A549 (cell line): ENCODE measurements at regions not wholly inside any gene's neighbourhood (a gene's known extent, or its start where the extent isn't known, plus 50 kb on each side); places are given as distances from the start of the nearest gene placed in this dataset.

Experiments
- ATAC-seq, 2 experiments: fragments of 200-7000 bp in 1 of 2; fragments of >200 bp in 1 of 2; cut with Nextera tagmentation in 1 of 2; cut with Tn5 transposase in 1 of 2; 3 replicates each; pipeline versions ENCODE4 v1.8.0 to v1.9.1; 2018 to 2020; ENCODE audit warnings: mild to moderate bottlenecking in 1 of 2, moderate library complexity in 1 of 2
- CTCF ChIA-PET: fragments of 300-600 bp; sonication (Branson Sonifier 250); formaldehyde crosslinking; extraction: SDS; loops from one replicate; lab custom pipeline; 2021; ENCODE audit warnings: antibody characterized with exemption, inconsistent platforms; lab: Yijun Ruan, JAX
- POLR2A ChIA-PET: fragments of 350-600 bp; formaldehyde crosslinking; extraction: SDS; loops from one replicate; lab custom pipeline; 2021; ENCODE audit warnings: antibody characterized with exemption, inconsistent platforms; lab: Yijun Ruan, JAX
- DNase-seq, 2 experiments: peaks; one replicate each; pipeline versions ENCODE4 v3.0.0 to v3.0.0-alpha.2; 2011 to 2016; ENCODE audit warnings: low read depth in 1 of 2, low spot score in 1 of 2
- FAIRE-seq: peaks from 2 replicates; lab custom pipeline; 2011; peaks lifted over from hg19 to GRCh38; lab: Jason Lieb, UNC
- H3K27ac ChIP-seq, 2 experiments: fragments of >200 bp; sonication (Bioruptor Twin); formaldehyde crosslinking; 3 replicates each; pipeline ENCODE4 v1.5.1; 2016 to 2017
- H3K4me1 ChIP-seq: fragments of >200 bp; sonication (Bioruptor Twin); formaldehyde crosslinking; 3 replicates; pipeline ENCODE4 v1.6.1; 2016
- H3K4me2 ChIP-seq: fragments of >200 bp; sonication (Bioruptor Twin); formaldehyde crosslinking; 3 replicates; pipeline ENCODE4 v1.6.1; 2016
- H3K4me3 ChIP-seq: fragments of >200 bp; sonication (Bioruptor Twin); formaldehyde crosslinking; 3 replicates; pipeline ENCODE4 v1.5.1; 2016
- H3K9me3 ChIP-seq: fragments of >200 bp; sonication (Bioruptor Twin); formaldehyde crosslinking; 3 replicates; pipeline ENCODE4 v1.6.1; 2016
- BHLHE40 ChIP-seq: IDR thresholded peaks from 2 replicates; pipeline ENCODE4 v1.6.1; 2012; ENCODE audit warnings: low read depth, low read length, inconsistent platforms
- CBX8 ChIP-seq: fragments of 200-600 bp; sonication (generic); IDR thresholded peaks from 2 replicates; pipeline ENCODE4 v1.6.1; 2016
- CHD2 ChIP-seq: fragments of 150-350 bp; IDR thresholded peaks from 2 replicates; pipeline ENCODE4 v1.6.1; 2014; ENCODE audit warnings: low read length; ENCODE audit not compliant: partially characterized antibody
- EHF ChIP-seq: fragments of 250-450 bp; sonication (Bioruptor Pico); IDR thresholded peaks from 2 replicates; pipeline ENCODE4 v1.5.0; 2020; ENCODE audit warnings: mild to moderate bottlenecking
- EHMT2 ChIP-seq: fragments of 200-600 bp; sonication (generic); IDR thresholded peaks from 2 replicates; pipeline ENCODE4 v1.6.1; 2016; ENCODE audit warnings: antibody characterized with exemption, low read depth, mild to moderate bottlenecking, moderate library complexity
- EP300 ChIP-seq, 2 experiments: fragments of >200 bp; sonication (Bioruptor Twin); formaldehyde crosslinking; IDR thresholded peaks; 2 replicates in 1 of 2; 3 replicates in 1 of 2; pipeline ENCODE4 v1.6.1; 2016 to 2017
- ESRRA ChIP-seq: fragments of 150-350 bp; IDR thresholded peaks from 2 replicates; pipeline ENCODE4 v1.6.1; 2014; ENCODE audit warnings: mild to moderate bottlenecking, low read length, borderline replicate concordance
- FOSB ChIP-seq: fragments of 250-450 bp; sonication (Bioruptor Pico); IDR thresholded peaks from 2 replicates; pipeline ENCODE4 v1.5.0; 2020; ENCODE audit warnings: mild to moderate bottlenecking, moderate library complexity
- FOSL2 ChIP-seq, 2 experiments: fragments of 450-650 bp in 1 of 2; fragments of >200 bp in 1 of 2; sonication (Bioruptor Twin) in 1 of 2; formaldehyde crosslinking; IDR thresholded peaks; 2 replicates each; pipeline versions ENCODE4 v1.5.0 to v1.6.1; 2016 to 2020; ENCODE audit warnings: mild to moderate bottlenecking in 1 of 2, moderate library complexity in 1 of 2
- FOXS1 ChIP-seq: fragments of 250-450 bp; sonication (Bioruptor Pico); IDR thresholded peaks from 2 replicates; pipeline ENCODE4 v1.5.0; 2020; ENCODE audit warnings: mild to moderate bottlenecking, moderate library complexity
- GATA3 ChIP-seq: IDR thresholded peaks from 2 replicates; pipeline ENCODE4 v1.6.1; 2012; ENCODE audit warnings: borderline replicate concordance
- HOXB5 ChIP-seq: fragments of 250-450 bp; sonication (Bioruptor Pico); IDR thresholded peaks from 2 replicates; pipeline ENCODE4 v1.5.0; 2020; ENCODE audit warnings: mild to moderate bottlenecking, moderate library complexity
- JUN ChIP-seq, 2 experiments: fragments of >200 bp; sonication (Bioruptor Twin); formaldehyde crosslinking; IDR thresholded peaks; 2 replicates in 1 of 2; 3 replicates in 1 of 2; pipeline ENCODE4 v1.6.1; 2016 to 2017
- MAZ ChIP-seq: fragments of 150-350 bp; IDR thresholded peaks from 2 replicates; pipeline ENCODE4 v1.6.1; 2014; ENCODE audit warnings: antibody characterized with exemption, low read depth, low read length, borderline replicate concordance
- NFE2L2 ChIP-seq: fragments of 150-350 bp; conservative IDR thresholded peaks from 2 replicates; pipeline ENCODE4 v1.6.1; 2014; ENCODE audit warnings: low read length
- NPAS2 ChIP-seq: fragments of 250-450 bp; sonication (Bioruptor Pico); IDR thresholded peaks from 2 replicates; pipeline ENCODE4 v1.8.0; 2022; ENCODE audit warnings: mild to moderate bottlenecking, moderate library complexity, borderline replicate concordance
- RAD21 ChIP-seq, 2 experiments: fragments of >200 bp in 1 of 2; sonication (Bioruptor Twin) in 1 of 2; formaldehyde crosslinking in 1 of 2; IDR thresholded peaks in 1 of 2; conservative IDR thresholded peaks in 1 of 2; 2 replicates in 1 of 2; 3 replicates in 1 of 2; pipeline ENCODE4 v1.6.1; 2012 to 2018; ENCODE audit warnings: inconsistent platforms in 1 of 2
- RFX5 ChIP-seq: fragments of 450-650 bp; IDR thresholded peaks from 2 replicates; pipeline ENCODE4 v1.7.1; 2014; ENCODE audit warnings: antibody characterized with exemption, mild to moderate bottlenecking, moderate library complexity
- RNF2 ChIP-seq: fragments of 200-600 bp; sonication (generic); IDR thresholded peaks from 2 replicates; pipeline ENCODE4 v1.6.1; 2016; ENCODE audit warnings: low read depth, mild to moderate bottlenecking, antibody characterized with exemption, moderate library complexity, borderline replicate concordance
- ZC3H11A ChIP-seq: fragments of 450-650 bp; IDR thresholded peaks from 2 replicates; pipeline ENCODE4 v1.6.1; 2014; ENCODE audit warnings: antibody characterized with exemption, mild to moderate bottlenecking
- ZNF302 ChIP-seq: fragments of 250-450 bp; sonication (Bioruptor Pico); IDR thresholded peaks from 2 replicates; pipeline ENCODE4 v1.9.0; 2021; ENCODE audit warnings: inconsistent platforms, mild to moderate bottlenecking, moderate library complexity
- ZSCAN20 ChIP-seq: fragments of 250-450 bp; sonication (Bioruptor Pico); IDR thresholded peaks from 2 replicates; pipeline ENCODE4 v1.8.0; 2022; ENCODE audit warnings: mild to moderate bottlenecking, moderate library complexity
- WGBS: methylation state at CpG from one replicate; pipeline ENCODE4 v1.1.6; 2017; ENCODE audit errors: missing lambda C conversion rate; 5-methylcytosine and 5-hydroxymethylcytosine counted together
- TF ChIP-seq, protein P1 (sequence below): fragments of >200 bp; sonication (Bioruptor Twin); formaldehyde crosslinking; IDR thresholded peaks from 2 replicates; pipeline ENCODE4 v1.6.1; 2016
- TF ChIP-seq, protein P2 (sequence below): fragments of 250-450 bp; sonication (Bioruptor Pico); IDR thresholded peaks from 2 replicates; pipeline ENCODE4 v1.5.0; 2020; ENCODE audit warnings: low read depth, mild to moderate bottlenecking, moderate library complexity

DNA sequence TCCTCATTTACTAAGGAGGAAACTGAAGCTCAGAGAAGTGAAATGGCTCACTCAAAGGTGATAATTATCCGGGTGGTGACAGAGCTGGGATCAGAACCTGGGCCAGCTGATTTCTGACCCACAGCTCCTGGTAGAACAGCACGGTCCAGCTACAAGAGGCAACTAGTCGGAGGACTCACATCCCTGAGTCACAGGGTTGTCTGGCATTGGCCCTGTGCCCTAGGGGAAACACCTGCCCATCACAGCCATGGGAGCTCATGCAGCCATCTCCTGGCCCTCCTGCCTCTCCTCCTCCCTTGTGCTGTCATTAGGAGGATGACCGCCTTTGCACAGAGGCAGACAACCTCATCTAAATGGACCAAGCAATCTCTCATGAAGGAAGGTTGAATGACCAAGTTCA, 115.2 kb upstream of the TSPAN5 start:
- 68% methylated on average over 4 of the region's 4 CpGs for WGBS

DNA sequence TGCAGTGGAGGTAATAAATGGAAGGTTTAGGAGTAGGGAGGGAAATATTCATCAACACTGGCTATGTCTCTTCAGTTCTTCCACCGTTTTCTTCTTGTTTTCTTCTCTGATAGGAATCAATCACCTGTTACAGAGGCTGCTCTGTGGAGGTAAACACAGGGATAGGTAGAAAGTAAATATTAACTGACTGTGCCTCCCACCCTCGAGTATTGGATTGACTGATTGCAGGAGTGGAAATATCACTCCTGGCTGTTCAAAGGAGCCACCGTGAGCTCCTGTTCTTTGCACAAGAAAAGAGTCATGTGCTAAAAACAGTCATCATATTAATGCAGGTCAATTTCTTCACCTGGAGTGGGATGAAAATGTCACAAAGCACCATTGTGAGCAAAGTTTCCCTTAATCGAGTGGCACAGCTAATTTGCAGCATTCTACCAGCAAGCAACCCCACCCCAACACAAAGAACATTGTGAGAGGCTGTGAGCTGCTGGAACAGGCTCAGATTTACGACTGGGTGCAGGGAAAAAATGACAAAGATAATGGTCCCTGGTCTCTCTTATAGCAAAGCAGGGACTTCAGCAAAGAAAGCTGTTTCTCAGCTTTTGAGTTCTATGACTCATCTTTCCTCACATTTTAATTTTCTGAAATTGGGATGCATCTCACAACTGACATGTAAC, 113.7 kb upstream of the TSPAN5 start:
- DNase-seq (no peak), ATAC-seq (no peak), FAIRE-seq (no peak)
- H3K4me2 ChIP-seq, result no peak overlapping the region
- H3K9me3 ChIP-seq, result no peaks in the 10 kb centered on the region
- H3K4me1 ChIP-seq, result no peaks in the 10 kb centered on the region
- 21% methylated on average over 5 of the region's 5 CpGs for WGBS
- TF ChIP-seq ZNF302 (no peak), HOXB5 (no peak), EP300 (IDR thresholded peaks at IDR 0.05) (no peak), MAZ (no peak), FOXS1 (CRISPR knock-in tag) (no peak)
- TF ChIP-seq, all 56 proteins: peak for 0
- no peak overlapping the region for H3K27ac ChIP-seq
- ChIA-PET CTCF (no interaction called here), POLR2A (no interaction called here)
- H3K4me3 ChIP-seq, result no peak overlapping the region

More for the DNA sequence above, 115.2 kb upstream of the TSPAN5 start:
- Histone ChIP-seq H3K4me1 (peaks cover 10% of the 10 kb centered on the region), H3K4me3 (no peak overlapping the region)
- ATAC-seq, result no peak
- POLR2A ChIA-PET, result no interaction called here
- TF ChIP-seq FOSB (CRISPR knock-in tag) (no peak), CBX8 (no peak), EHMT2 (no peak), BHLHE40 (no peak), ZNF302 (no peak), FOXS1 (CRISPR knock-in tag) (no peak), JUN (IDR thresholded peaks at IDR 0.05) (no peak), RNF2 (no peak), RAD21 (conservative IDR thresholded peaks at IDR 0.05 in 1 of 2, IDR thresholded peaks at IDR 0.05 in 1 of 2) (no peak), CHD2 (no peak), GATA3 (no peak), EHF (CRISPR knock-in tag) (no peak), ZC3H11A (no peak), NFE2L2 (no peak), ESRRA (no peak), FOSL2 (IDR thresholded peaks at IDR 0.05) (no peak), FOSL2 (CRISPR knock-in tag; IDR thresholded peaks at IDR 0.05) (no peak), NPAS2 (no peak), ZSCAN20 (CRISPR knock-in tag) (no peak)
- TF ChIP-seq, protein P1, sequence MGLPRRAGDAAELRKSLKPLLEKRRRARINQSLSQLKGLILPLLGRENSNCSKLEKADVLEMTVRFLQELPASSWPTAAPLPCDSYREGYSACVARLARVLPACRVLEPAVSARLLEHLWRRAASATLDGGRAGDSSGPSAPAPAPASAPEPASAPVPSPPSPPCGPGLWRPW, result no peak
- TF ChIP-seq, protein P2, sequence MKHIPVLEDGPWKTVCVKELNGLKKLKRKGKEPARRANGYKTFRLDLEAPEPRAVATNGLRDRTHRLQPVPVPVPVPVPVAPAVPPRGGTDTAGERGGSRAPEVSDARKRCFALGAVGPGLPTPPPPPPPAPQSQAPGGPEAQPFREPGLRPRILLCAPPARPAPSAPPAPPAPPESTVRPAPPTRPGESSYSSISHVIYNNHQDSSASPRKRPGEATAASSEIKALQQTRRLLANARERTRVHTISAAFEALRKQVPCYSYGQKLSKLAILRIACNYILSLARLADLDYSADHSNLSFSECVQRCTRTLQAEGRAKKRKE (CRISPR knock-in tag), result no peak
- TF ChIP-seq, all 56 proteins: peak for 0
- Histone ChIP-seq H3K9me3 (no peaks in the 10 kb centered on the region), H3K27ac (no peak overlapping the region), H3K4me2 (no peak overlapping the region)
- DNase-seq (no peak), FAIRE-seq (no peak)
- CTCF ChIA-PET, result no interaction called here

DNA sequence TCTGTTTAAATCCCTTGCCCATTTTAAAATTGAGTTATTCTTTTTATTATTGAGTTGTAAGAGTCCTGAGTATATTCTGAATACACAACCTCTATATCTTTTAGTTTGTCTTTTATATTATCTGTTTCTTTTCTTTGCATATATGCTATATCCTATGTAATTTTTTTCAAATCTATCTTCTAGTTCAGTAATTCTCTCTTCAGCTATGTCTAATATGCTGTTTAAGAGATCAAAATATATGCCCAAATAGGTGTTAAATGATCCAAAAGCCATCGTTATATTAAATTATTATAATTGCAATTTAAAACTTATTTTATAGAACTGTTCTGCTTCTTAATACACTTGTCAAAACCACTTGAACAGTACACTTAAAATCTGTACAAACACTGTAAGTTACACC, 107.4 kb upstream of the TSPAN5 start:
- DNase-seq, result no peak

More for the DNA sequence above, 107.4 kb upstream of the TSPAN5 start:
- no peak for TF ChIP-seq GATA3
- TF ChIP-seq RFX5, result no peak
- FAIRE-seq (no peak), ATAC-seq (no peak)
- Histone ChIP-seq H3K4me1 (no peaks in the 10 kb centered on the region), H3K4me3 (no peak overlapping the region), H3K9me3 (0 out of 3 replicates have a peak, but pooled peaks cover 6% of the 10 kb centered on the region), H3K27ac (no peak overlapping the region), H3K4me2 (no peak overlapping the region)
- WGBS, result 0% methylated on average over 1 of the region's 1 CpG
- POLR2A ChIA-PET, result no interaction called here
- CTCF ChIA-PET, result no interaction called here
